Right kidney (tissue), 1 donor: ENCODE measurements at regions not wholly inside any gene's neighbourhood (a gene's known extent, or its start where the extent isn't known, plus 50 kb on each side); places are given as distances from the start of the nearest gene placed in this dataset.

Experiments
- DNase-seq: peaks from one replicate; pipeline ENCODE4 v3.0.0-alpha.2; 2016

DNA sequence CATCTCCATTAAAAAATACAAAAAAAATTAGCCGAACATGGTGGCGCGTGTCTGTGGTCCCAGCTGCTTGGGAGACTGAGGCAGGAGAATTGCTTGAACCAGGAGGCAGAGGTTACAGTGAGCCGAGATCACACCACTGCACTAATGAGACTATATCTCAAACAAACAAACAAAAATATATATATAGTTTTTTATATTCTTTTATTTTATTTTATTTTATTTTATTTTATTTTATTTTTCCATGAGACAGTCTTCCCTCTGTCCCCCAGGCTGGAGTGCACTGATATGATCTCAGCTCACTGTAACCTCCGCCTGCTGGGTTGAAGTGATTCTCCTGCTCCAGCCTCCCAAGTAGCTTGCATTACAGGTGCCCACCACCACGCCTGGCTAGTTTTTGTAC, 79.5 kb downstream of the IRF2BPL start:
- DNase-seq, result no peak

- DNase-seq, result no peak
Observed at GRCh38 chr14:76948213-76948947, 80.1 kb downstream of the IRF2BPL start.

- no peak for DNase-seq
Observed at GRCh38 chr14:76947838-76948184, 80.7 kb downstream of the IRF2BPL start.

DNA sequence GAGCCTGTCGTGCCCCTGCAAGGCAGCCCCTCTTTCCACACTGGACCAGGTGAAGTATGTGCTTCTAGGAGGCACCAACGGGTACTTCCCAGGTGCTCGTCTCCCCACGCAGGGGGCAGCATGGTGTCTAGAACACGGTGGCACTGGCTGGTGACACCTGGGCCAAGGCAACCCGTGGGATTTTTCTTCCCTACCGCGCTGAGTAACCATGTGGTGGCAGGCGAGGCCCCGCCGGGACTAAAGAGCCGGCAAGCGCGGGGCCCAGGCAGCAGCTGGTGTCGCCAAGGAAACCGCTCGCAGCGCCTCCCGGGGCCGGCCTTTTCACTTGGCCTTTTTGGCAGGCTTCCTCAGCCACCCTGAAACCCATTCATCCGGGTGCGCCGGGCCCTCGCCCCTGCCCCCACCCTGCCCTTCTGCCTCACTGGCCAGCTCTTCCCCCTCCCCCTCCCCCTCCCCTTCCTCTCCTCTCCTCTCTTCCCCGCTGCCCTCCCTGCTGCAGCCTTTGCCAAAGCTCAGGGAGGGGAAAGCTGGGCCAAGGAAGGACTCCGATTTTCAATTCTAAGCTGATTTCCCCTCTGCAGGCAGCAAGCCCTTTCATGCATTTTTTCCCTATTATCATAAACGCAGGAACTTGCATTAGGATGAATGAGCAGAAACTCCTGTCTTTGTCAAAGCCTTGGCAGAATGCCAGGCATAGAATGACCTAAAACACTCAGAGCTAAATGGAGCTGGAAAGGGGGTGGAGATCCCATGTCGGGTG, 81.2 kb downstream of the IRF2BPL start:
- DNase-seq, result peak; percentile 82

DNA sequence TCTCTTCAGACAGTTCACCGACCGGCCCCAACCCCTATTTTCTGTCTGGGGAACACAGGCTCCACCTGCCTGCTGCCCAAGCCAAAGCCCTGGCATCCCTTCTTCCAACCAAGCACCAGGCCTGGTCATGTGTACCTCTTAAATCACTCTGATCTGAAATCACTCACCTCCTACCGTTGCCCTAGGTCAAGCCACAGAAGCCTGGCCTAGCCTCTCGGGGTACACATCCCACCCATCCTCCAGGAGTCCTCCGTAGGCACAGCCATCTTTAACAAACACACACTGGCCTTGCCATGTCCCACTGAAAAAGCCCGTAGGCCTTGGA, 81.8 kb downstream of the IRF2BPL start:
- DNase-seq, result no peak

GRCh38 chr14:76943072-76943471, 85.4 kb downstream of the IRF2BPL start:
- DNase-seq, result no peak

- peak; percentile 35 for DNase-seq
Observed at GRCh38 chr14:76941946-76942805, 86.3 kb downstream of the IRF2BPL start.

- peak; percentile 28 for DNase-seq
Observed at GRCh38 chr14:76941544-76941943, 87.0 kb downstream of the IRF2BPL start.

DNA sequence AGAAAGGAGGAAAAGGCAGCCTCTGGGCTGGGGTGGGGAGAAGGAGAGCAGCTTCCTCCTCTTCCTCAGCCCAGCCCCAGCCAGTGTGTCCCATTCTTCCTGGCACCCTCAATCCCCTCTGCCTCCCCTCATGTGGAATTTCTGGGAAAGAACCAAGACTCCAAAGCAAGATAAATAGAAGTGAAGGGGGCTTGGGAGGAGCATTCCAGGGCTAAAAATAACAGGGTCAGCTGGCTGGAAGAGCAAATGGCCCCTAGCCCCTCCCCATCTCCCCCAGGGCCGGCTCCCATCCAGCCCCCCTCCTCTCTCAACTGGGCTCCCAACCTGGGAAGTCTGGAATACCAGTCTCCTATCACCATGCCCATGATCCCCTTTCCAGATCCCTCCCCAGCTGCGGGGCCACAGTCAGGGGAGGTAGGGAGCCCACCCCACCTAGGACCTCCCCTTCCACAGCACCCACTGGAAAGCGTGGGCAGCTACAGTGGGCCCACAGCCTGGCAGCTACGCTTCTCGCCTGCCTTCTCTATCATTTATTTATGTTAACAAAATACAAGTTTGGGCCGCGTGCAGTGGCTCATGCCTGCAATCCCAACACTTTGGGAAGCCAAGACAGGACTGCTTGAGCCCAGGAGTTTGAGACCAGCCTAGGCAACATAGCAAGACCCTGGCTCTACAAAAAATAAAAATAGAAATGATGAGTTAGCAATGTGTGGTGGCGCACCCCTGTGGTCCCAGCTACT, 88.3 kb downstream of the IRF2BPL start:
- peak; percentile 14 for DNase-seq

DNA sequence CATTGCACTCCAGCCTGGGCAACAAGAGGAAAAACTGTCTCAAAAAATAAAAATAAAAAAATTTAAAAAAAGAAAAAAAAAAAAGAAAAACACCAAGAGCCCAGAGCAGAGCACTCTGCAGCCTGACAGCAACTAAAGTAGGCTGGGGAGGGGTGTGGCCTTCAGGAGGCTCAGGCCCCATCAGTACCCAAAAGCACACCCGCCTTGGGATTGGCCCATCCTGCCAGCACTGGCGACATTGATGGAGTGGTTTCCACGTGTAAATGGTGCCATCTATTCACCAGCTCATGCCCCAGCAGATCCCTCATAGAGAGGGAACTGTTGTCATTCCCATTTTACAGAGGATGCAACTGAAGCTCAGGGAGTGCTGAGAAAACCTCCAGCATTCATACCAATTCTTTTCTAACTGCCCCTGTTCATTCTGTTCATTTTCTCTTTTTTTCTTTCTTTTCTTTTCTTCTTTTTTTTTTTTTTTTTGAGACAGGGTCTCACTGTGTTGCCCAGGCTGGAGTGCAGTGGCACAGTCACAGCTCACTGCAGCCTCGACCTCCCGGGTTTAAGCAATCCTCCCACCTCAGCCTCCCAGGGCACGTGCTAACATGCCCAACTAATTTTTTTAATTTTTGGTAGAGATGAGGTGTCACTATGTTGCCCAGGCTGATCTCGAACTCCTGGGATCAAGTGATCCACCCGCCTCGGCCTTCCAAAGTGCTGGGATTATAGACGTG, 89.3 kb downstream of the IRF2BPL start:
- DNase-seq, result no peak

DNA sequence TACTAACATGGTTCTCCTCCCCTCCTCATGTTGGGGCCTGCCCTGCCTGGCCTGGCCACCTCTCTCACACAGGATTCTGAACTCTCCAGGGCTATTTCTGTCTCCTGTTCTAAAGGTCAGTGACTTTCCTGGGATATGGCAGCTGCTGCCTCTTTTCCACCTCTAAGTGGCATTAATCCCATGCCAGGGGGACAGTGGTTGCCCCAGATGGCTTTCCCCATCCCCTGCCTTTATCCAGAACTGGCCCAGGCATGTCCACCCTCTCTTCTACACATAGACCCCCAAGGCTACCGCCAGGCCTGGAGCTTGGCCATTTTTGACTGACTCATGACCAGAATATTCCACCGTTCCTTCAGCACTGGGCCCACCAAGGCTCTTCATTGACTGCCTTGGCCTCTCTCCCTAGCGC, 90.4 kb downstream of the IRF2BPL start:
- DNase-seq, result no peak

DNA sequence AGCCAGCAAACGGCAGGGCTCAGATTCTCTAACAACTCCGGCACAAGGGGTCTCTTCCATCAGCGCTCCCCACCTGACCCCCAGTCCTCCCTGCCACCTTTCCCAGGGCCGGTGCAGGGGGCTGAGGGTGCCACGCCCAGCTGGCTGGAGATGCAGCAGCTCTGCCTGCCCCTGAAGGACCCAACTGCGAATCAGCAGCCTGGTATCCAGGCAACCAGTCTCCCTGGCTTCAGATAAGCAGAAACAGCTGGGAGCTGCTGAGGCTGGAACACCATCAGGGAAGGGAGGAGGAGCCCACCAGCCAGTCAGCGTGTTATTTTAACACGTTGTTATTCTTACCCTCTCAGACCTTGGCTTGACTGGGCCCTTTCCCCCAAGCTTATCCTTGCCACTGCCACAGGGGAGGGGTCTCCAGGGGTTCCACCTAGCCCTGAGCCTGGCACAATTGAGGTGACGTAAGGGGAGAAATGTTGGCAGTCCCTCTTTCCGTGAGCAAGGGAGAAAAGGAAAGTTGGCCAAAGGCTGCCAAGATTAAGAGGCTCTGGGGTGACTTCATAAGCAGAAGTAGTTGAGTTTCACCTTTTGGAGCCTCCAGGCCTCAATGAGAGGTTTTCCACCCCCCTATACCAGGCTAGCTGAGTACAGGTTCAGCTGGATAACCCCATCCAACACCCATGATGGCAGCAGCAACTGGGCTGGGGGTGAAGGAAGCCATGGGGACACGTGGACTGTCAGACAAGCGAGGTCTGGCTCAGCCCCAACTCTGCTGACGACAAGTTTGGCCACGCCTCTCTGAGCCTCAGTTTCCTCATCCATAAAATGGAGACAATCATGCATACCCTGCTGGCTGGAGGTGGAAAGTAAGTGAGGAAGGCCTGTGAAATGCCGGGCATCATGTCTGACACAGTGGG, 91.1 kb downstream of the IRF2BPL start:
- peak; percentile 54 for DNase-seq

GRCh38 chr14:76936483-76936882, 92.0 kb downstream of the IRF2BPL start:
- DNase-seq, result no peak

GRCh38 chr14:76933515-76933914, 95.0 kb downstream of the IRF2BPL start:
- no peak for DNase-seq

- peak; percentile 14 for DNase-seq
Observed at GRCh38 chr14:76931631-76932402, 96.7 kb downstream of the IRF2BPL start.

GRCh38 chr14:76930549-76930948, 98.0 kb downstream of the IRF2BPL start:
- no peak for DNase-seq

DNA sequence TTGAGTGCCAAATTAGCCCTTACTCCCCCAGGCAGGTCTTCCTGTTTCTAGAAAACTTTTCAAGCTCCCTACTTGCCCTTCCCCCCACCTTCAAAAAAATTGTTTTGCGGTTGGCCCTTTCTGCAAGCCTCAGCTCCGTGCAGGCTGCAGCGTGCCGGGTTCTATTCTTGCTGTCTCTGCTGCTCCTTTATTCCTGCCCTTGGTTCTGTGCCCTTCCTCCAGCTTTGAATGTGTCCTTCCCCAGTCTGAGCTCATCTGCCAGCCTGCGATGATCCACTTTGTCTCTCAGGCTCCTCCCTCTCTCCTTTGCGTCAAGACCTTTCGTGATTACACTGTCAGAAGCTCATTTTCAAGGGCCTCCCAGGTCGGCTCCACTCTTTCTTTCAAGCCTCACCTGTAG, 98.6 kb downstream of the IRF2BPL start:
- DNase-seq, result no peak

- DNase-seq, result peak; percentile 28
Observed at GRCh38 chr14:76927971-76928700, 100.4 kb downstream of the IRF2BPL start.
